Left lung (tissue), 4 donors: ENCODE measurements at regions not wholly inside any gene's neighbourhood (a gene's known extent, or its start where the extent isn't known, plus 50 kb on each side); places are given as distances from the start of the nearest gene placed in this dataset.

Experiments
- ATAC-seq: fragments of 200-7000 bp; cut with Tn5 transposase; one replicate; pipeline ENCODE4 v1.9.1; 2020; ENCODE audit warnings: moderate library complexity
- DNase-seq, 4 donors: peaks; one replicate each; pipeline ENCODE4 v3.0.0-alpha.2; 2013 to 2020
- H3K27ac ChIP-seq, 2 donors: fragments of 200-600 bp; sonication (generic) in 1 of 2; one replicate each; pipeline versions ENCODE4 v1.5.0 to v1.8.0; 2020 to 2021
- H3K27me3 ChIP-seq, 2 donors: fragments of 200-600 bp; sonication (generic) in 1 of 2; one replicate each; pipeline versions ENCODE4 v1.5.0 to v1.8.0; 2020 to 2021
- H3K36me3 ChIP-seq, 2 donors: fragments of 200-600 bp; sonication (generic) in 1 of 2; one replicate each; pipeline versions ENCODE4 v1.5.0 to v1.8.0; 2020 to 2021
- H3K4me1 ChIP-seq, 2 donors: fragments of 200-600 bp; one replicate each; pipeline ENCODE4 v1.8.0; 2021
- H3K4me3 ChIP-seq, 2 donors: fragments of 200-600 bp; sonication (generic) in 1 of 2; one replicate each; pipeline versions ENCODE4 v1.5.0 to v1.8.0; 2020 to 2021; ENCODE audit warnings: mild to moderate bottlenecking in 1 of 2
- H3K9me3 ChIP-seq, 2 donors: fragments of 200-600 bp; sonication (generic) in 1 of 2; one replicate each; pipeline versions ENCODE4 v1.5.0 to v1.8.0; 2020 to 2021
- intact Hi-C, 2 donors: fragments of 100-400 bp; cut with DNase I; formaldehyde crosslinking; loops; one replicate each; pipeline versions ENCODE4 v1.11.2 to v1.14.2; 2022
- TF ChIP-seq, protein P1 (sequence below), 2 donors: fragments of 200-600 bp; sonication (generic) in 1 of 2; IDR thresholded peaks; one replicate each; pipeline versions ENCODE4 v1.5.0 to v1.8.0; 2021; ENCODE audit warnings: antibody characterized with exemption in 2 of 2
- donor health status: DM: no; HTN: yes; CAD: no.
- donor health status: DM: no; HTN: no; CAD: no.

DNA sequence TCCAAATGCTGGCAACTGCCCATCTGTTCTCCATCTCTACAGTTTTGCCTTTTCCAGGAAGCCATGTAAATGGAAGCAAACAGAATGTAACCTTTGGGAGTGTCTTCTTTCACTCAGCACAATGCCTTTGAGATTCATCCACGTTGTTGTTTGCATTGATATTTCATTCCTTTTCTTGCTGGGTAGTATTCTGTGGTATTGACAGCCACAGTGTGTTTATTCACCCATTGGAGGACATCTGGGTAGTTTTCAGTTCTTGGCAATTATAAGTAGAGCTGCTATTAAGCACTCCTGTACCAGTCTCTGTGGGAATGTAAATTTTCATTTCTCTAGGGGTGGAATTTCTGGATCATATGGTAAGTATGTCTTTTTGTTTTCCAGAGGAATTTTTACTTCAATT lies 194.3 kb upstream of the RPS6KA3 start:
- H3K4me1 ChIP-seq: no peaks in the 10 kb centered on the region
- H3K27me3 ChIP-seq: peaks cover 0 to 14% of the 10 kb centered on the region in 2 donors
- H3K27ac ChIP-seq: no peak overlapping the region
- no peak overlapping the region for H3K4me3 ChIP-seq
- TF ChIP-seq, protein P1, sequence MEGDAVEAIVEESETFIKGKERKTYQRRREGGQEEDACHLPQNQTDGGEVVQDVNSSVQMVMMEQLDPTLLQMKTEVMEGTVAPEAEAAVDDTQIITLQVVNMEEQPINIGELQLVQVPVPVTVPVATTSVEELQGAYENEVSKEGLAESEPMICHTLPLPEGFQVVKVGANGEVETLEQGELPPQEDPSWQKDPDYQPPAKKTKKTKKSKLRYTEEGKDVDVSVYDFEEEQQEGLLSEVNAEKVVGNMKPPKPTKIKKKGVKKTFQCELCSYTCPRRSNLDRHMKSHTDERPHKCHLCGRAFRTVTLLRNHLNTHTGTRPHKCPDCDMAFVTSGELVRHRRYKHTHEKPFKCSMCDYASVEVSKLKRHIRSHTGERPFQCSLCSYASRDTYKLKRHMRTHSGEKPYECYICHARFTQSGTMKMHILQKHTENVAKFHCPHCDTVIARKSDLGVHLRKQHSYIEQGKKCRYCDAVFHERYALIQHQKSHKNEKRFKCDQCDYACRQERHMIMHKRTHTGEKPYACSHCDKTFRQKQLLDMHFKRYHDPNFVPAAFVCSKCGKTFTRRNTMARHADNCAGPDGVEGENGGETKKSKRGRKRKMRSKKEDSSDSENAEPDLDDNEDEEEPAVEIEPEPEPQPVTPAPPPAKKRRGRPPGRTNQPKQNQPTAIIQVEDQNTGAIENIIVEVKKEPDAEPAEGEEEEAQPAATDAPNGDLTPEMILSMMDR (IDR thresholded peaks at IDR 0.05): no peak
- intact Hi-C loops: no loop called here
- DNase-seq: no peak
- H3K36me3 ChIP-seq: no peaks in the 10 kb centered on the region
- H3K9me3 ChIP-seq: no peaks in the 10 kb centered on the region
- no peak for ATAC-seq

DNA sequence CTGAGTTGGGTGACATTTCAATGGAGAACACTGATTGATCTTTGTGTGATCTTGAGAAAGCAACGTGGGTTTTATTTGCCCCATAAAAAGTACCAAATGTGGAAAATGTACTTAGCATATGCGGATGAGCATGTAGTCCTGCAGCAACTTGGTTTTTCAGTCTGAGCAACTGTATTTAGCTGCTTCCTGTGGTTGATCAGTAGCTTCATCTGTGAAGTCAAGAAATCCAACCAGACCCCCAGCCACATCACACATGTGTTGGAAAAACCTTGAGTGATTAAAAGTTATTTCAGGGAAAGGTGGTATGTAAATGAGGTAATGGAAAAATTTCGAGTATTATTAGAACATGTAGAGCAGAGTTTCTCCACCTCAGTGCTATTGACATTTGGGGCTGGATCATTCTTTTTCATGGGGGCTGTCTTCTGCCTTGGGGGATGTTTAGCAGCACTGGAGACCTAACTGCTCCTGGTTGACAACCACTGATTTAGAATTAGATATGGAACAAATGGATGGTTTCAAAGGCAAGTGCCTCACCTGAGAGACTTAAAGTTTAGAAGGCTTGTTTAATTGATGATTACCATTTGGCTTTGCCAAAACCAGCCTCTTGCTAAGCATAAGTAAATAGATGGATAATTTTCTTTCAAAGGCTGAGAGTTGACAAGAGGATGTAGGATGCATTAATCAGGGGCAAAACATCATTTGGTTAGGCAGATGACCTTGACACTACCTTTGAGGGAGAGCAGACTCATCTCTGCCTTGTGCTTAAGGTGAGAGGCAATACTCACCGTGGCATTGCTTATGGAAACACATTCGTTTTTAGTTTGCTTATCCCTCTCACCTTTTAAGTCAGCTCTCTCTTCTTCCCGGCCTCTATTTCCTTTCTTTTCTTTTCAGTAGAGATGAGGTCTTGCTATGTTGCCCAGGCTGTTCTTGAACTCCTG lies 193.0 kb upstream of the RPS6KA3 start:
- Histone ChIP-seq H3K4me3 (no peak overlapping the region), H3K36me3 (no peaks in the 10 kb centered on the region), H3K27me3 (peaks cover 0 to 14% of the 10 kb centered on the region in 2 donors), H3K27ac (no peak overlapping the region), H3K9me3 (no peaks in the 10 kb centered on the region), H3K4me1 (no peaks in the 10 kb centered on the region)
- TF ChIP-seq, protein P1 (IDR thresholded peaks at IDR 0.05): no peak
- no peak for ATAC-seq
- intact Hi-C loops: no loop called here
- no peak for DNase-seq

GRCh38 chrX:20456971-20457370 lies 190.3 kb upstream of the RPS6KA3 start:
- no peaks in the 10 kb centered on the region for H3K36me3 ChIP-seq
- TF ChIP-seq, protein P1 (IDR thresholded peaks at IDR 0.05): no peak
- no peak overlapping the region for H3K27ac ChIP-seq
- intact Hi-C loops: no loop called here
- H3K9me3 ChIP-seq: no peaks in the 10 kb centered on the region
- H3K4me3 ChIP-seq: no peak overlapping the region
- ATAC-seq (no peak), DNase-seq (no peak)
- peaks cover 0 to 9% of the 10 kb centered on the region in 2 donors for H3K27me3 ChIP-seq
- H3K4me1 ChIP-seq: no peaks in the 10 kb centered on the region

DNA sequence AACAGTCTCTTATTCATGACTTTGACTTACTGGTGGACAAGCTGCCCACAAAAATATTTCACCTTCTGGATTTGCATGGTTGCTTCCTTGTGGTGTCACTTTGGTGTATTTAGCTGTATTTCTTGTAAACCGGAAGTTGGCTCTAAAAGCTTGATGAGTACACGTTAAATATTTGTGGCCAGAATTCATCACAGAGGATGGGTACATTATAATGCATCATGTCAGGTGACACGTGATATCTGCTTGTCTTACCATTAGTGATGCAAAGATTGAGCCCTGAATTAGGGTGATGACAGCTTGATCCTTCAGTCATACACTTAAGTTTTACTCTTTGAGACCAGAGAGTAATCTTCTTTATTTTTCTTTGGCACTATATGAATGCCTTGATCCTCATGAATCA lies 188.3 kb upstream of the RPS6KA3 start:
- Histone ChIP-seq H3K9me3 (no peaks in the 10 kb centered on the region), H3K4me3 (no peak overlapping the region), H3K27ac (no peak overlapping the region), H3K4me1 (no peaks in the 10 kb centered on the region), H3K36me3 (no peaks in the 10 kb centered on the region), H3K27me3 (peaks cover 0 to 9% of the 10 kb centered on the region in 2 donors)
- no peak for ATAC-seq
- DNase-seq: no peak
- TF ChIP-seq, protein P1 (IDR thresholded peaks at IDR 0.05): no peak
- intact Hi-C loops: no loop called here

- ATAC-seq (no peak), DNase-seq (no peak)
- Histone ChIP-seq H3K27me3 (peaks cover 0 to 9% of the 10 kb centered on the region in 2 donors), H3K27ac (no peak overlapping the region), H3K9me3 (no peaks in the 10 kb centered on the region), H3K4me3 (no peak overlapping the region), H3K4me1 (no peaks in the 10 kb centered on the region), H3K36me3 (no peaks in the 10 kb centered on the region)
- TF ChIP-seq, protein P1 (IDR thresholded peaks at IDR 0.05): no peak
- intact Hi-C loops: no loop called here
These were observed 187.4 kb upstream of the RPS6KA3 start for GRCh38 chrX:20454117-20454516.
